NCI-H526 treated with DMSO at 0.1 percent for 48 hours (cell line): ENCODE measurements at regions not wholly inside any gene's neighbourhood (a gene's known extent, or its start where the extent isn't known, plus 50 kb on each side); places are given as distances from the start of the nearest gene placed in this dataset.
"Not testable (repeated sequence)": the region's sequence is repeated elsewhere in the genome, so short reads cannot be mapped to it uniquely, and the experiment has no call there.

ENCODE experiments used
- DNase-seq: peaks from one replicate; lab custom pipeline; 2025; lab: John Stamatoyannopoulos, UW

GRCh38 chr22:22776121-22776520, 111.5 kb upstream of the IGLL5 start:
- no peak for DNase-seq

- no peak for DNase-seq
Observed at GRCh38 chr22:22779213-22779612, 108.4 kb upstream of the IGLL5 start.

- DNase-seq = no peak
Observed at GRCh38 chr22:22783575-22783974, 104.0 kb upstream of the IGLL5 start.

GRCh38 chr22:22784249-22785039, 103.2 kb upstream of the IGLL5 start:
- no peak for DNase-seq

- no peak for DNase-seq
Observed at GRCh38 chr22:22785316-22786065, 102.1 kb upstream of the IGLL5 start.

- no peak for DNase-seq
Observed at GRCh38 chr22:22786301-22787115, 101.1 kb upstream of the IGLL5 start.

GRCh38 chr22:22787151-22787550, 100.5 kb upstream of the IGLL5 start:
- no peak for DNase-seq

GRCh38 chr22:22787786-22788459, 99.7 kb upstream of the IGLL5 start:
- peak; percentile 1 for DNase-seq

GRCh38 chr22:22788460-22789037, 99.1 kb upstream of the IGLL5 start:
- no peak for DNase-seq

GRCh38 chr22:22789233-22789921, 98.2 kb upstream of the IGLL5 start:
- DNase-seq = no peak

GRCh38 chr22:22789922-22790845, 97.4 kb upstream of the IGLL5 start:
- DNase-seq = no peak

GRCh38 chr22:22791438-22792181, 96.0 kb upstream of the IGLL5 start:
- DNase-seq = no peak

- DNase-seq = not testable (repeated sequence)
Observed at GRCh38 chr22:22792205-22792786, 95.3 kb upstream of the IGLL5 start.

GRCh38 chr22:22795639-22796038, 92.0 kb upstream of the IGLL5 start:
- DNase-seq = not testable (repeated sequence)

- no peak for DNase-seq
Observed at GRCh38 chr22:22796724-22797123, 90.9 kb upstream of the IGLL5 start.

- no peak for DNase-seq
Observed at GRCh38 chr22:22798232-22798616, 89.4 kb upstream of the IGLL5 start.

GRCh38 chr22:22798716-22799115, 88.9 kb upstream of the IGLL5 start:
- DNase-seq = no peak

GRCh38 chr22:22799561-22799960, 88.1 kb upstream of the IGLL5 start:
- DNase-seq = no peak

GRCh38 chr22:22800716-22801115, 86.9 kb upstream of the IGLL5 start:
- DNase-seq = no peak
